HEK293 (cell line): ENCODE measurements at regions not wholly inside any gene's neighbourhood (a gene's known extent, or its start where the extent isn't known, plus 50 kb on each side); places are given as distances from the start of the nearest gene placed in this dataset.

Experiments used
- CTCF ChIA-PET: fragments of 350-600 bp; formaldehyde crosslinking; extraction: SDS; loops from one replicate; lab custom pipeline; 2021; ENCODE audit warnings: antibody characterized with exemption; lab: Yijun Ruan, JAX
- POLR2A ChIA-PET: fragments of 300-600 bp; formaldehyde crosslinking; extraction: SDS; loops from one replicate; lab custom pipeline; 2020; ENCODE audit warnings: antibody characterized with exemption, inconsistent platforms; lab: Yijun Ruan, JAX
- H3K27ac ChIP-seq: fragments of 200-500 bp; sonication (Bioruptor generic); 2 replicates; pipeline ENCODE4 v1.5.1; 2014; ENCODE audit warnings: low read depth, low read length, control low read depth, inconsistent platforms; ENCODE audit errors: extremely low read depth
- H3K36me3 ChIP-seq, 2 experiments: fragments of 200-500 bp in 1 of 2; sonication (Bioruptor generic) in 1 of 2; 1 replicate in 1 of 2; 2 replicates in 1 of 2; pipeline ENCODE4 v1.5.1; 2014 to 2017; ENCODE audit warnings: inconsistent platforms in 2 of 2, low read length in 2 of 2; ENCODE audit not compliant: control insufficient read depth in 2 of 2, insufficient read depth in 1 of 2
- H3K4me1 ChIP-seq: fragments of 200-500 bp; sonication (Bioruptor generic); 2 replicates; pipeline ENCODE4 v1.5.1; 2014; ENCODE audit warnings: mild to moderate bottlenecking, low read length, inconsistent platforms; ENCODE audit not compliant: control insufficient read depth, insufficient read depth
- H3K4me3 ChIP-seq: 2 replicates; pipeline ENCODE4 v1.5.1; 2011; ENCODE audit warnings: low read depth, mild to moderate bottlenecking, control low read depth, low read length, moderate library complexity
- H3K9me3 ChIP-seq: fragments of 200-500 bp; sonication (Bioruptor generic); 2 replicates; pipeline ENCODE4 v1.5.1; 2014; ENCODE audit warnings: low read depth, low read length, inconsistent platforms; ENCODE audit not compliant: control insufficient read depth, insufficient read depth
- EGR2 ChIP-seq: fragments of 450-650 bp; formaldehyde crosslinking; IDR thresholded peaks from 2 replicates; pipeline ENCODE4 v1.5.1; 2016; ENCODE audit warnings: low read depth, missing biosample characterization, missing genetic modification characterization
- GLIS2 ChIP-seq: fragments of 450-650 bp; formaldehyde crosslinking; IDR thresholded peaks from 2 replicates; pipeline ENCODE4 v1.5.1; 2016; ENCODE audit warnings: missing biosample characterization, missing genetic modification characterization
- KLF7 ChIP-seq: fragments of 450-650 bp; formaldehyde crosslinking; IDR thresholded peaks from 2 replicates; pipeline ENCODE4 v1.5.1; 2016; ENCODE audit warnings: missing biosample characterization, missing genetic modification characterization, borderline replicate concordance
- PRDM10 ChIP-seq: fragments of 450-650 bp; formaldehyde crosslinking; IDR thresholded peaks from 2 replicates; pipeline ENCODE4 v1.5.1; 2016; ENCODE audit warnings: missing biosample characterization, missing genetic modification characterization
- PRDM6 ChIP-seq: fragments of 450-650 bp; formaldehyde crosslinking; IDR thresholded peaks from 2 replicates; pipeline ENCODE4 v1.5.1; 2017; ENCODE audit warnings: missing biosample characterization, missing genetic modification characterization
- ZBTB7A ChIP-seq: fragments of 450-650 bp; formaldehyde crosslinking; IDR thresholded peaks from 2 replicates; pipeline ENCODE4 v1.5.1; 2016; ENCODE audit warnings: low read depth, missing biosample characterization, missing genetic modification characterization
- ZFHX2 ChIP-seq: fragments of 450-650 bp; formaldehyde crosslinking; conservative IDR thresholded peaks from 2 replicates; pipeline ENCODE4 v1.5.1; 2016; ENCODE audit warnings: missing biosample characterization, missing genetic modification characterization
- ZIC2 ChIP-seq: fragments of 450-650 bp; formaldehyde crosslinking; IDR thresholded peaks from 2 replicates; pipeline ENCODE4 v1.5.1; 2016; ENCODE audit warnings: missing biosample characterization, missing genetic modification characterization
- ZNF112 ChIP-seq: fragments of 450-650 bp; formaldehyde crosslinking; IDR thresholded peaks from 2 replicates; pipeline ENCODE4 v1.5.0; 2017; ENCODE audit warnings: missing biosample characterization, missing genetic modification characterization
- ZNF211 ChIP-seq: fragments of 450-650 bp; formaldehyde crosslinking; IDR thresholded peaks from 2 replicates; pipeline ENCODE4 v1.5.1; 2016; ENCODE audit warnings: low read depth, missing biosample characterization, missing genetic modification characterization
- ZNF248 ChIP-seq: fragments of 450-650 bp; formaldehyde crosslinking; IDR thresholded peaks from 2 replicates; pipeline ENCODE4 v1.5.1; 2017; ENCODE audit warnings: missing biosample characterization, missing genetic modification characterization
- ZNF423 ChIP-seq: fragments of 450-650 bp; formaldehyde crosslinking; IDR thresholded peaks from 2 replicates; pipeline ENCODE4 v1.5.1; 2016; ENCODE audit warnings: missing biosample characterization, missing genetic modification characterization
- ZNF501 ChIP-seq: fragments of 450-650 bp; formaldehyde crosslinking; IDR thresholded peaks from 2 replicates; pipeline ENCODE4 v1.5.1; 2016; ENCODE audit warnings: missing biosample characterization, missing genetic modification characterization
- ZNF639 ChIP-seq: fragments of 450-650 bp; formaldehyde crosslinking; IDR thresholded peaks from 2 replicates; pipeline ENCODE4 v1.5.1; 2016; ENCODE audit warnings: missing biosample characterization, missing genetic modification characterization
- ZNF658 ChIP-seq: fragments of 450-650 bp; formaldehyde crosslinking; IDR thresholded peaks from 2 replicates; pipeline ENCODE4; 2016; ENCODE audit warnings: missing biosample characterization, missing genetic modification characterization
- ZNF791 ChIP-seq: fragments of 450-650 bp; formaldehyde crosslinking; IDR thresholded peaks from 2 replicates; pipeline ENCODE4 v1.5.1; 2016; ENCODE audit warnings: missing biosample characterization, missing genetic modification characterization
- ZNF837 ChIP-seq: fragments of 450-650 bp; formaldehyde crosslinking; IDR thresholded peaks from 2 replicates; pipeline ENCODE4 v1.5.1; 2016; ENCODE audit warnings: missing biosample characterization, missing genetic modification characterization
- ZSCAN16 ChIP-seq: fragments of 450-650 bp; formaldehyde crosslinking; IDR thresholded peaks from 2 replicates; pipeline ENCODE4 v1.5.1; 2016; ENCODE audit warnings: missing biosample characterization, missing genetic modification characterization

- TF ChIP-seq GLIS2 (tag by site-specific recombination) (no peak), ZIC2 (no peak), ZBTB7A (tag by site-specific recombination) (no peak), ZNF639 (no peak), ZNF837 (tag by site-specific recombination) (no peak), ZNF501 (tag by site-specific recombination) (no peak), ZNF658 (tag by site-specific recombination) (no peak)
Measured at GRCh38 chr10:83986800-83987199, 152.5 kb upstream of the GHITM start (continued).

GRCh38 chr10:83987216-83987615 is 152.1 kb upstream of the GHITM start:
- POLR2A ChIA-PET: no interaction called here
- peaks cover 6% of the 10 kb centered on the region; the same call in 1 of the 2 replicates for H3K4me1 ChIP-seq
- H3K4me3 ChIP-seq: no peak overlapping the region

GRCh38 chr10:83988435-83988834 is 150.9 kb upstream of the GHITM start:
- Histone ChIP-seq H3K9me3 (no peaks in the 10 kb centered on the region), H3K27ac (no peak overlapping the region), H3K4me3 (no peak overlapping the region), H3K4me1 (0 out of 2 replicates have a peak, but pooled peaks cover 1% of the 10 kb centered on the region), H3K36me3 (no peaks in the 10 kb centered on the region)
- TF ChIP-seq ZNF791 (tag by site-specific recombination): no peak
- TF ChIP-seq PRDM6 (tag by site-specific recombination): no peak
- no peak for TF ChIP-seq ZNF112
- TF ChIP-seq ZFHX2 (tag by site-specific recombination): no peak
- TF ChIP-seq ZNF423 (tag by site-specific recombination): no peak
- TF ChIP-seq ZNF211 (tag by site-specific recombination): no peak
- no peak for TF ChIP-seq EGR2 (tag by site-specific recombination)
- TF ChIP-seq KLF7 (tag by site-specific recombination): no peak
- TF ChIP-seq ZSCAN16 (tag by site-specific recombination): no peak
- POLR2A ChIA-PET: no interaction called here
- CTCF ChIA-PET: interaction anchor here (0.7 kb wide), 1 partner anchor 71 kb away, joined by 3 read pairs; no protein-coding TSS in a partner anchor

More at GRCh38 chr10:83987216-83987615, 152.1 kb upstream of the GHITM start:
- Histone ChIP-seq H3K9me3 (no peaks in the 10 kb centered on the region), H3K36me3 (no peaks in the 10 kb centered on the region), H3K27ac (no peak overlapping the region)
- TF ChIP-seq ZNF248 (no peak), PRDM10 (peak; percentile 37; the same call in 1 of the 2 replicates)
- CTCF ChIA-PET: interaction anchor here (0.7 kb wide), 1 partner anchor 26 kb away, joined by 3 read pairs; no protein-coding TSS in a partner anchor
